GM12878 (cell line): ENCODE measurements at regions not wholly inside any gene's neighbourhood (a gene's known extent, or its start where the extent isn't known, plus 50 kb on each side); places are given as distances from the start of the nearest gene placed in this dataset.

Experiments
- ATAC-seq: fragments of 200-7000 bp; cut with Tn5 transposase; 3 replicates; pipeline ENCODE4 v1.9.1; 2020; ENCODE audit warnings: mild to moderate bottlenecking, moderate library complexity
- BruUV-seq: library from RNA; stranded (reverse); fragments of 400-500 nt; replicated peaks from 2 replicates; lab custom pipeline; 2021; lab: Mats Ljungman, UMichigan
- CTCF ChIA-PET: fragments of 300-600 bp; sonication (Branson Sonifier 250); formaldehyde crosslinking; extraction: SDS; loops from one replicate; lab custom pipeline; 2021; ENCODE audit warnings: inconsistent platforms; lab: Yijun Ruan, JAX
- POLR2A ChIA-PET: fragments of 350-600 bp; formaldehyde crosslinking; extraction: SDS; loops from one replicate; lab custom pipeline; 2021; ENCODE audit warnings: inconsistent platforms; lab: Charles Lee
- RAD21 ChIA-PET: fragments of 300-600 bp; sonication (Branson Sonifier 250); formaldehyde crosslinking; loops from one replicate; lab custom pipeline; 2023; ENCODE audit warnings: antibody characterized with exemption; ENCODE audit not compliant: unreplicated experiment; lab: Charles Lee
- SMC1A ChIA-PET: fragments of 300-600 bp; sonication (Branson Sonifier 250); formaldehyde crosslinking; loops from one replicate; lab custom pipeline; 2023; ENCODE audit not compliant: unreplicated experiment, uncharacterized antibody; lab: Charles Lee
- DNase-seq: peaks from one replicate; pipeline ENCODE4 v3.0.0-alpha.2; 2011; ENCODE audit warnings: low read depth, low spot score
- FAIRE-seq: peaks from 3 replicates; lab custom pipeline; 2011; peaks lifted over from hg19 to GRCh38; lab: Jason Lieb, UNC
- H2AFZ ChIP-seq: 2 replicates; pipeline ENCODE4 v1.6.0; 2011; ENCODE audit warnings: low read depth, low read length, control low read depth; ENCODE audit not compliant: control insufficient read depth
- H3K27ac ChIP-seq: 2 replicates; pipeline ENCODE4 v1.5.1; 2011; ENCODE audit warnings: control low read depth; ENCODE audit not compliant: control insufficient read depth, insufficient read depth
- H3K27me3 ChIP-seq, 2 experiments: replicated peaks in 1 of 2; 2 replicates each; pipeline versions ENCODE4 v1.6.0 to v1.6.1; 2011; ENCODE audit warnings: low read length in 1 of 2; ENCODE audit not compliant: control insufficient read depth in 2 of 2, insufficient read depth in 2 of 2
- H3K36me3 ChIP-seq, 2 experiments: 2 replicates each; pipeline ENCODE4 v1.5.1; 2011; ENCODE audit warnings: low read length in 1 of 2; ENCODE audit not compliant: control insufficient read depth in 2 of 2, insufficient read depth in 2 of 2
- H3K4me1 ChIP-seq: 2 replicates; pipeline ENCODE4 v1.6.1; 2011; ENCODE audit warnings: mild to moderate bottlenecking, low read length, moderate library complexity, mixed read lengths; ENCODE audit not compliant: control insufficient read depth, insufficient read depth
- H3K4me2 ChIP-seq: 2 replicates; pipeline ENCODE4 v1.6.0; 2011; ENCODE audit warnings: control low read depth; ENCODE audit not compliant: control insufficient read depth, insufficient read depth
- H3K4me3 ChIP-seq: fragments of 200-600 bp; sonication (generic); 2 replicates; pipeline ENCODE4 v1.5.1; 2016
- H3K79me2 ChIP-seq: 2 replicates; pipeline ENCODE4 v1.6.0; 2011; ENCODE audit warnings: low read length; ENCODE audit not compliant: control insufficient read depth, insufficient read depth
- H3K9ac ChIP-seq: 2 replicates; pipeline ENCODE4 v1.8.0; 2011; ENCODE audit warnings: low read length, control low read depth, mixed read lengths; ENCODE audit not compliant: control insufficient read depth, insufficient read depth
- H3K9me3 ChIP-seq: replicated peaks from 3 replicates; pipeline ENCODE4 v1.5.1; 2011; ENCODE audit warnings: mild to moderate bottlenecking, low read length; ENCODE audit not compliant: control insufficient read depth, insufficient read depth
- H4K20me1 ChIP-seq: 2 replicates; pipeline ENCODE4 v1.6.0; 2011; ENCODE audit not compliant: control insufficient read depth, insufficient read depth
- ASH2L ChIP-seq: fragments of 300-600, 200-600 bp; sonication (generic); IDR thresholded peaks from 2 replicates; pipeline ENCODE4 v1.6.1; 2017; ENCODE audit warnings: low read depth, mild to moderate bottlenecking, borderline replicate concordance
- CEBPB ChIP-seq, 2 experiments: fragments of 150-350 bp in 1 of 2; IDR thresholded peaks; 2 replicates each; pipeline ENCODE4 v1.6.1; 2012 to 2014; ENCODE audit warnings: low read depth in 2 of 2, low read length in 2 of 2, borderline replicate concordance in 1 of 2, inconsistent platforms in 1 of 2
- CHD2 ChIP-seq: IDR thresholded peaks from 2 replicates; pipeline ENCODE4 v1.6.1; 2011; ENCODE audit warnings: low read depth, low read length, improper control_type of control experiment, borderline replicate concordance
- FOS ChIP-seq: IDR thresholded peaks from 3 replicates; pipeline ENCODE4 v1.6.1; 2011; ENCODE audit warnings: borderline replicate concordance; ENCODE audit not compliant: insufficient read length; ENCODE audit errors: extremely low read depth
- FOXK2 ChIP-seq: fragments of 450-650 bp; IDR thresholded peaks from 2 replicates; pipeline ENCODE4 v1.6.1; 2017; ENCODE audit warnings: mild to moderate bottlenecking, moderate library complexity
- IRF5 ChIP-seq: fragments of 450-650 bp; IDR thresholded peaks from 2 replicates; pipeline ENCODE4 v1.6.1; 2017; ENCODE audit warnings: borderline replicate concordance
- KDM1A ChIP-seq: fragments of 200-600 bp; sonication (generic); IDR thresholded peaks from 2 replicates; pipeline ENCODE4 v1.6.1; 2016; ENCODE audit warnings: borderline replicate concordance
- RCOR1 ChIP-seq: conservative IDR thresholded peaks from 2 replicates; pipeline ENCODE4 v1.6.1; 2012; ENCODE audit warnings: low read depth, low read length, improper control_type of control experiment
- RUNX3 ChIP-seq: IDR thresholded peaks from 2 replicates; pipeline ENCODE4 v1.6.1; 2012; ENCODE audit warnings: low read length, inconsistent platforms
- SPI1 ChIP-seq: IDR thresholded peaks from 2 replicates; pipeline ENCODE4 v1.6.1; 2011; ENCODE audit warnings: low read depth, mild to moderate bottlenecking, low read length, moderate library complexity, borderline replicate concordance; ENCODE audit not compliant: insufficient read depth
- SREBF1 ChIP-seq: IDR thresholded peaks from 2 replicates; pipeline ENCODE4 v1.6.1; 2012; ENCODE audit warnings: mild to moderate bottlenecking, low read length
- STAT1 ChIP-seq: fragments of 450-650 bp; conservative IDR thresholded peaks from 2 replicates; pipeline ENCODE4 v1.6.1; 2014; ENCODE audit warnings: antibody characterized with exemption, mild to moderate bottlenecking
- TARDBP ChIP-seq: IDR thresholded peaks from 2 replicates; pipeline ENCODE4 v1.6.1; 2016; ENCODE audit warnings: borderline replicate concordance
- ZBTB40 ChIP-seq: fragments of 450-650 bp; IDR thresholded peaks from 2 replicates; pipeline ENCODE4 v1.6.1; 2016; ENCODE audit warnings: mild to moderate bottlenecking, moderate library complexity, borderline replicate concordance
- ZNF384 ChIP-seq: IDR thresholded peaks from 2 replicates; pipeline ENCODE4 v1.6.1; 2012; ENCODE audit warnings: low read depth, mild to moderate bottlenecking, low read length, improper control_type of control experiment, borderline replicate concordance
- ZZZ3 ChIP-seq: IDR thresholded peaks from 2 replicates; pipeline ENCODE4 v1.6.1; 2011; ENCODE audit warnings: low read depth; ENCODE audit not compliant: control insufficient read depth, insufficient read length
- WGBS: methylation state at CpG from one replicate; pipeline ENCODE4 v1.1.6; 2016; ENCODE audit warnings: low lambda C conversion rate; ENCODE audit not compliant: insufficient replicate concordance, insufficient coverage; ENCODE audit errors: missing lambda C conversion rate; 5-methylcytosine and 5-hydroxymethylcytosine counted together
- in situ Hi-C: fragments of 300-500 bp; cut with MboI; formaldehyde crosslinking; loops from 9 replicates; pipeline ENCODE4 v1.14.3; 2018; ENCODE audit warnings: mixed read lengths
- intact Hi-C: fragments of 100-400 bp; cut with micrococcal nuclease; formaldehyde crosslinking; loops from one replicate; pipeline ENCODE4 v1.14.2; 2022; ENCODE audit not compliant: unreplicated experiment

- Histone ChIP-seq H3K36me3 (no peaks in the 10 kb centered on the region), H3K9me3 (no peaks in the 10 kb centered on the region), H3K4me1 (no peaks in the 10 kb centered on the region), H4K20me1 (no peaks in the 10 kb centered on the region), H3K9ac (no peak overlapping the region), H2AFZ (no peak overlapping the region), H3K4me2 (no peak overlapping the region), H3K27ac (no peak overlapping the region), H3K79me2 (no peaks in the 10 kb centered on the region), H3K27me3 (no peaks in the 10 kb centered on the region; a peak in 1 of 4 replicates), H3K4me3 (no peak overlapping the region)
- ChIA-PET CTCF (interaction anchor here (1.1 kb wide), 1 partner anchor 9 kb away, joined by 4 read pairs; no protein-coding TSS in a partner anchor), RAD21 (no interaction called here), POLR2A (no interaction called here), SMC1A (no interaction called here)
- 21% methylated on average over 6 of the region's 6 CpGs for WGBS
- DNase-seq (no peak), ATAC-seq (no peak), FAIRE-seq (no peak)
- intact Hi-C loops = no loop called here
- in situ Hi-C loops = no loop called here
- no TSS peak for BruUV-seq
- no peak for TF ChIP-seq CHD2
- TF ChIP-seq FOXK2 = no peak
- no peak for TF ChIP-seq CEBPB (IDR thresholded peaks at IDR 0.05; ENCODE audit: borderline replicate concordance in 1 of 2, low read depth in 2 of 2, low read length in 2 of 2)
- no peak for TF ChIP-seq TARDBP
- no peak for TF ChIP-seq ZBTB40
- no peak for TF ChIP-seq FOS
- no peak for TF ChIP-seq STAT1
- TF ChIP-seq IRF5 = no peak
- no peak for TF ChIP-seq RUNX3
- TF ChIP-seq SPI1 = no peak
- TF ChIP-seq RCOR1 = no peak
- TF ChIP-seq ZZZ3 = no peak
- no peak for TF ChIP-seq ZNF384
- TF ChIP-seq SREBF1 = no peak
- no peak for TF ChIP-seq ASH2L
- no peak for TF ChIP-seq KDM1A
These were observed 1071.2 kb upstream of the SLC10A2 start for GRCh38 chr13:104137416-104137815.
